ENCODE measurements at regions not wholly inside any gene's neighbourhood (a gene's known extent, or its start where the extent isn't known, plus 50 kb on each side); places are given as distances from the start of the nearest gene placed in this dataset.

- no peak for DNase-seq
Observed at GRCh38 chr19:30154410-30154809, 212.4 kb downstream of the URI1 start.

- DNase-seq, result no peak
Observed at GRCh38 chr19:30155381-30156200, 213.6 kb downstream of the URI1 start.

GRCh38 chr19:30156646-30157045, 214.6 kb downstream of the URI1 start:
- DNase-seq, result no peak

- DNase-seq, result no peak
Observed at GRCh38 chr19:30158067-30158892, 213.9 kb upstream of the ZNF536 start.

GRCh38 chr19:30158893-30159245, 213.3 kb upstream of the ZNF536 start:
- no peak for DNase-seq

GRCh38 chr19:30159636-30160035, 212.5 kb upstream of the ZNF536 start:
- no peak for DNase-seq

- DNase-seq, result no peak
Observed at GRCh38 chr19:30160426-30160825, 211.8 kb upstream of the ZNF536 start.

- no peak for DNase-seq
Observed at GRCh38 chr19:30161021-30161655, 211.0 kb upstream of the ZNF536 start.

GRCh38 chr19:30161770-30162169, 210.4 kb upstream of the ZNF536 start:
- no peak for DNase-seq

GRCh38 chr19:30162718-30163117, 209.5 kb upstream of the ZNF536 start:
- DNase-seq, result no peak

- DNase-seq, result no peak
Observed at GRCh38 chr19:30163663-30164062, 208.5 kb upstream of the ZNF536 start.

GRCh38 chr19:30165228-30165813, 206.9 kb upstream of the ZNF536 start:
- DNase-seq, result no peak

- no peak for DNase-seq
Observed at GRCh38 chr19:30167206-30167868, 204.8 kb upstream of the ZNF536 start.

- no peak for DNase-seq
Observed at GRCh38 chr19:30167976-30168635, 204.1 kb upstream of the ZNF536 start.

- DNase-seq, result no peak
Observed at GRCh38 chr19:30168760-30169159, 203.4 kb upstream of the ZNF536 start.

GRCh38 chr19:30169196-30169900, 202.8 kb upstream of the ZNF536 start:
- no peak for DNase-seq

- DNase-seq, result no peak
Observed at GRCh38 chr19:30170081-30170480, 202.1 kb upstream of the ZNF536 start.

- DNase-seq, result no peak
Observed at GRCh38 chr19:30170495-30171137, 201.6 kb upstream of the ZNF536 start.

GRCh38 chr19:30171138-30171635, 201.0 kb upstream of the ZNF536 start:
- no peak for DNase-seq

- no peak for DNase-seq
Observed at GRCh38 chr19:30171795-30172612, 200.2 kb upstream of the ZNF536 start.
